ENCODE measurements at regions not wholly inside any gene's neighbourhood (a gene's known extent, or its start where the extent isn't known, plus 50 kb on each side); places are given as distances from the start of the nearest gene placed in this dataset.
"Not testable (repeated sequence)": the region's sequence is repeated elsewhere in the genome, so short reads cannot be mapped to it uniquely, and the experiment has no call there.

DNA sequence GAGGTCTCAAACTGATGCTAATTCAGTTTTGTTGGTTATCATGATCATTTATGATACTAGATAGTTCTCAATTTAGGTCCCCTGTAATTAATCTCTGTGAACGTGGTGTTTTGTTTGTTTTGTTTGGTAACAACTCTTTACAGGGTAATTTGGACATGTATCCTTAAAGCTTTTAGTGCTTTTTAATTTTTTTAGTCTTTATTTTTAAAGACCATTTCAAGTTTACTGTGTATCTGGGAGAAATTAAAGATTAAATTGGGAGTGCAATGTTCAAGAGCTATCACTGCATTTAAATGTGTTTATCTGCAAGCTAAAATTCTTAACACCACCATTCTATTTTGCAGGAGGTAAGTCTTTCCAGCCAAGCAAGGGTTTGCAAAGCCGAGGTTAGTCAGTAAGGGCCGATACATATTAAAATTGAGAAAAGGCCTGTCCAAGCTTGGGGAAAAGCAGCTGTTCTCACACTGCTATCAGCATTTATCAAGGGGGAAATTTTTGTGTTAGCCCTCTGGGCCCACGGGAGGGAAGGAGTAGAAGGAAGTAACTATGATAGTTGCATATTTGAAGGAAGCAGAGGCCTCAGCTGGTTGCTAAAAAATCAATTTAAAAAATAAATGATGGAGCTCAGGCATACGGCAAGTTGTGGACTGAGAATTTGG, 59.3 kb upstream of the ZNF217 start:
- DNase-seq (ENCODE audit: low spot score) = no peak

GRCh38 chr20:53652090-53652858, 58.6 kb upstream of the ZNF217 start:
- no peak for DNase-seq (ENCODE audit: low spot score)
- no peak for FAIRE-seq

More for the DNA sequence above, 59.3 kb upstream of the ZNF217 start:
- FAIRE-seq = no peak

- not testable (repeated sequence) for DNase-seq (ENCODE audit: low spot score); FAIRE-seq
Measured at GRCh38 chr20:53649493-53649892, 55.9 kb upstream of the ZNF217 start.

DNA sequence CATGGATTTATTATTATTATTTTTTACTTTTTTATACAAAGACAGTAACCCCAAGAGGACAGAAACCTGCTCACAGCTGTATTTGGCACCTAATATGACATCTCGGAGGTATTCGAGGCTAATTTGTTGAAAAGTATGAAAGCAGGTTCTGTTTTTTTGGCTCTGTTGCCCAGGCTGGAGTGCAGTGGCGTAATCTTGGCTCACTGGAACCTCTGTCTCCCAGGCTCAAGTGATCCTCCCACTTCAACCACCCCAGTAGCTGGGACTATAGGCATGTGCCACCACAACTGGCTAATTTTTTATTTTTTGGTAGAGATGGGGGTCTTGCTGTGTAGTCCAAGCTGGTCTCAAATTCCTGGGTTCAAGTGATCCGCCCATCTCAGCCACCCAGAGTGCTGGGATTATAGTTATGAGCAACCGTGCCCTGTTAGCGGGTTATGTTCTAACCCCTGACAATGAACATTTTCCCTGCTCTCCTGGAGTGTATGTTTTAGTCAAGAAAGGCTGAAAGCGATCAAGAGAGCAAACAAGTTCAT, 53.7 kb upstream of the ZNF217 start:
- FAIRE-seq = no peak

GRCh38 chr20:53646550-53646949, 52.9 kb upstream of the ZNF217 start:
- FAIRE-seq = no peak
- no peak for DNase-seq (ENCODE audit: low spot score)

More for the DNA sequence above, 53.7 kb upstream of the ZNF217 start:
- no peak for DNase-seq (ENCODE audit: low spot score)

- FAIRE-seq (no peak), DNase-seq (ENCODE audit: low spot score) (no peak)
Measured at GRCh38 chr20:53645582-53645897, 51.9 kb upstream of the ZNF217 start.

DNA sequence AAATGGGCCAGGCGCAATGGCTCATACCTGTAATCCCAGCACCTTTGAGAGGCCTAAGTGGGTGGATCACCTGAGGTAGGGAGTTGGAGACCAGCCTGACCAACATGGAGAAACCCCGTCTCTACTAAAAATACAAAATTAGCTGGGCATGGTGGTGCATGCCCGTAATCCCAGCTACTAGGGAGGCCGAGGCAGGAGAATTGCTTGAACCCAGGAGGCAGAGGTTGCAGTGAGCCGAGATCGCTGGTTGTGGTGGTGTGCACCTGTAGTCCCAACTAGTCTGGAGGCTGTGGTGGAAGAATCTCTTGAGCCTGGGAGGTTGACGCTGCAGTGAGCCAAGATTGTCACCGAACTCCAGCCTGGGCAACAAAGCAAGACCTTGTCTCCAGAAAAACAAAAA, 50.5 kb upstream of the ZNF217 start:
- not testable (repeated sequence) for FAIRE-seq; DNase-seq (ENCODE audit: low spot score)
